ENCODE measurements at regions not wholly inside any gene's neighbourhood (a gene's known extent, or its start where the extent isn't known, plus 50 kb on each side); places are given as distances from the start of the nearest gene placed in this dataset.

GRCh38 chr5:38720554-38721361 is 125.1 kb upstream of the OSMR start:
- Histone ChIP-seq H3K4me1 (ENCODE audit: insufficient read depth, low read length) (peaks cover 15% of the 10 kb centered on the region), H3K27ac (ENCODE audit: low read depth, low read length) (no peak overlapping the region), H3K36me3 (ENCODE audit: insufficient read depth, low read length) (no peaks in the 10 kb centered on the region), H3K4me3 (ENCODE audit: low read length) (no peak overlapping the region), H3K9ac (ENCODE audit: low read depth, low read length) (no peak overlapping the region), H3K27me3 (ENCODE audit: insufficient read depth, low read length) (no peaks in the 10 kb centered on the region), H3K9me3 (ENCODE audit: insufficient read depth, low read depth, low read length) (no peaks in the 10 kb centered on the region)
- 97% methylated on average over 6 of the region's 6 CpGs for WGBS

GRCh38 chr5:38722918-38723317 is 122.9 kb upstream of the OSMR start:
- Histone ChIP-seq H3K36me3 (ENCODE audit: insufficient read depth, low read length) (no peaks in the 10 kb centered on the region), H3K4me3 (ENCODE audit: low read length) (no peak overlapping the region), H3K9ac (ENCODE audit: low read depth, low read length) (no peak overlapping the region), H3K27me3 (ENCODE audit: insufficient read depth, low read length) (no peaks in the 10 kb centered on the region), H3K4me1 (ENCODE audit: insufficient read depth, low read length) (peaks cover 20% of the 10 kb centered on the region), H3K9me3 (ENCODE audit: insufficient read depth, low read depth, low read length) (no peaks in the 10 kb centered on the region), H3K27ac (ENCODE audit: low read depth, low read length) (no peak overlapping the region)
- 87% methylated on average over 5 of the region's 5 CpGs for WGBS

- no peaks in the 10 kb centered on the region for H3K9me3 ChIP-seq (ENCODE audit: insufficient read depth, low read depth, low read length)
- H3K27ac ChIP-seq (ENCODE audit: low read depth, low read length): no peak overlapping the region
- 98% methylated on average over 3 of the region's 4 CpGs for WGBS
- peaks cover 20% of the 10 kb centered on the region for H3K4me1 ChIP-seq (ENCODE audit: insufficient read depth, low read length)
- no peak overlapping the region for H3K4me3 ChIP-seq (ENCODE audit: low read length)
- no peak overlapping the region for H3K9ac ChIP-seq (ENCODE audit: low read depth, low read length)
- H3K36me3 ChIP-seq (ENCODE audit: insufficient read depth, low read length): no peaks in the 10 kb centered on the region
- no peaks in the 10 kb centered on the region for H3K27me3 ChIP-seq (ENCODE audit: insufficient read depth, low read length)
Observed at GRCh38 chr5:38723426-38723825, 122.4 kb upstream of the OSMR start.

- 94% methylated on average over 2 of the region's 2 CpGs for WGBS
- H3K4me1 ChIP-seq (ENCODE audit: insufficient read depth, low read length): peaks cover 20% of the 10 kb centered on the region
Observed at GRCh38 chr5:38724301-38725030, 121.3 kb upstream of the OSMR start.

GRCh38 chr5:38725371-38725865 is 120.4 kb upstream of the OSMR start:
- WGBS: 68% methylated on average over 10 of the region's 10 CpGs
- peaks cover 20% of the 10 kb centered on the region for H3K4me1 ChIP-seq (ENCODE audit: insufficient read depth, low read length)
- no peaks in the 10 kb centered on the region for H3K9me3 ChIP-seq (ENCODE audit: insufficient read depth, low read depth, low read length)
- no peak overlapping the region for H3K9ac ChIP-seq (ENCODE audit: low read depth, low read length)
- H3K4me3 ChIP-seq (ENCODE audit: low read length): no peak overlapping the region
- H3K27ac ChIP-seq (ENCODE audit: low read depth, low read length): peak overlapping the region; percentile 46; the same call in 1 of the 2 replicates
- H3K27me3 ChIP-seq (ENCODE audit: insufficient read depth, low read length): no peaks in the 10 kb centered on the region
- H3K36me3 ChIP-seq (ENCODE audit: insufficient read depth, low read length): no peaks in the 10 kb centered on the region

More at GRCh38 chr5:38724301-38725030, 121.3 kb upstream of the OSMR start:
- Histone ChIP-seq H3K27ac (ENCODE audit: low read depth, low read length) (peak overlapping the region; percentile 46; the same call in 1 of the 2 replicates), H3K9me3 (ENCODE audit: insufficient read depth, low read depth, low read length) (no peaks in the 10 kb centered on the region), H3K9ac (ENCODE audit: low read depth, low read length) (no peak overlapping the region), H3K36me3 (ENCODE audit: insufficient read depth, low read length) (no peaks in the 10 kb centered on the region), H3K27me3 (ENCODE audit: insufficient read depth, low read length) (no peaks in the 10 kb centered on the region), H3K4me3 (ENCODE audit: low read length) (no peak overlapping the region)

- H3K4me1 ChIP-seq (ENCODE audit: insufficient read depth, low read length): peaks cover 20% of the 10 kb centered on the region
- WGBS: 85% methylated on average over 3 of the region's 3 CpGs
- no peaks in the 10 kb centered on the region for H3K9me3 ChIP-seq (ENCODE audit: insufficient read depth, low read depth, low read length)
Observed at GRCh38 chr5:38726279-38726678, 119.5 kb upstream of the OSMR start.

DNA sequence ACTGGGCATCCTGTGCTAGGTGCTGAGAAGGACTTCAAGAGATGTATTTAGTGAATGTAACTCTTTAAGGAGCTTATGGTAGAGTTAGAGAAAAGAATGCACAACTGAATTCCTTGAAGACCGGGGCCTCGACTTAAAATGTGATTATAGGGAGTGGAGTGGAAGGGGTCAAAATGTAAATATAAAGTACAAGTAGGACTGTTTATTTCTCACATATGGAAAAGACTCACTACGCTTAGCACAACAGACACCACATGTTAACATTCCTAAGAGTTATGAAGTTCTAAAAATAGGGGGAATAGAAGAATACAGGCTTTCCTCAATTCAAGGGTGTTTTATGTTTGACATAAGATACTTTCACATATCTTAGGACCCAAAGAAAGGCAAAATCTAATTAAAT is 117.8 kb upstream of the OSMR start:
- H3K9me3 ChIP-seq (ENCODE audit: insufficient read depth, low read depth, low read length): no peaks in the 10 kb centered on the region
- no peak overlapping the region for H3K9ac ChIP-seq (ENCODE audit: low read depth, low read length)
- no peak overlapping the region for H3K4me3 ChIP-seq (ENCODE audit: low read length)
- WGBS: 93% methylated on average over 2 of the region's 3 CpGs
- H3K27me3 ChIP-seq (ENCODE audit: insufficient read depth, low read length): no peaks in the 10 kb centered on the region
- H3K4me1 ChIP-seq (ENCODE audit: insufficient read depth, low read length): peaks cover 20% of the 10 kb centered on the region
- no peak overlapping the region for H3K27ac ChIP-seq (ENCODE audit: low read depth, low read length)
- H3K36me3 ChIP-seq (ENCODE audit: insufficient read depth, low read length): no peaks in the 10 kb centered on the region

More at GRCh38 chr5:38726279-38726678, 119.5 kb upstream of the OSMR start:
- Histone ChIP-seq H3K4me3 (ENCODE audit: low read length) (no peak overlapping the region), H3K9ac (ENCODE audit: low read depth, low read length) (no peak overlapping the region), H3K27ac (ENCODE audit: low read depth, low read length) (no peak overlapping the region), H3K36me3 (ENCODE audit: insufficient read depth, low read length) (no peaks in the 10 kb centered on the region), H3K27me3 (ENCODE audit: insufficient read depth, low read length) (no peaks in the 10 kb centered on the region)

GRCh38 chr5:38731461-38731860 is 114.4 kb upstream of the OSMR start:
- H3K9me3 ChIP-seq (ENCODE audit: insufficient read depth, low read depth, low read length): no peaks in the 10 kb centered on the region
- H3K27me3 ChIP-seq (ENCODE audit: insufficient read depth, low read length): no peaks in the 10 kb centered on the region
- H3K4me1 ChIP-seq (ENCODE audit: insufficient read depth, low read length): 0 out of 2 replicates have a peak, but pooled peaks cover 3% of the 10 kb centered on the region
- no peak overlapping the region for H3K9ac ChIP-seq (ENCODE audit: low read depth, low read length)
- no peak overlapping the region for H3K4me3 ChIP-seq (ENCODE audit: low read length)
- WGBS: 85% methylated on average over 4 of the region's 4 CpGs
- no peaks in the 10 kb centered on the region for H3K36me3 ChIP-seq (ENCODE audit: insufficient read depth, low read length)
- H3K27ac ChIP-seq (ENCODE audit: low read depth, low read length): no peak overlapping the region

GRCh38 chr5:38734353-38734752 is 111.5 kb upstream of the OSMR start:
- H3K36me3 ChIP-seq (ENCODE audit: insufficient read depth, low read length): no peaks in the 10 kb centered on the region
- H3K27me3 ChIP-seq (ENCODE audit: insufficient read depth, low read length): no peaks in the 10 kb centered on the region
- H3K27ac ChIP-seq (ENCODE audit: low read depth, low read length): no peak overlapping the region
- H3K9ac ChIP-seq (ENCODE audit: low read depth, low read length): no peak overlapping the region
- H3K4me1 ChIP-seq (ENCODE audit: insufficient read depth, low read length): 0 out of 2 replicates have a peak, but pooled peaks cover 3% of the 10 kb centered on the region
- no peaks in the 10 kb centered on the region for H3K9me3 ChIP-seq (ENCODE audit: insufficient read depth, low read depth, low read length)
- 61% methylated on average over 4 of the region's 4 CpGs for WGBS
- H3K4me3 ChIP-seq (ENCODE audit: low read length): no peak overlapping the region

- WGBS: 63% methylated on average over 2 of the region's 2 CpGs
- H3K36me3 ChIP-seq (ENCODE audit: insufficient read depth, low read length): no peaks in the 10 kb centered on the region
- H3K9me3 ChIP-seq (ENCODE audit: insufficient read depth, low read depth, low read length): no peaks in the 10 kb centered on the region
- no peak overlapping the region for H3K4me3 ChIP-seq (ENCODE audit: low read length)
- no peak overlapping the region for H3K27ac ChIP-seq (ENCODE audit: low read depth, low read length)
- H3K4me1 ChIP-seq (ENCODE audit: insufficient read depth, low read length): 0 out of 2 replicates have a peak, but pooled peaks cover 3% of the 10 kb centered on the region
- no peaks in the 10 kb centered on the region for H3K27me3 ChIP-seq (ENCODE audit: insufficient read depth, low read length)
- H3K9ac ChIP-seq (ENCODE audit: low read depth, low read length): no peak overlapping the region
Observed at GRCh38 chr5:38736089-38736488, 109.7 kb upstream of the OSMR start.

GRCh38 chr5:38737976-38738375 is 107.8 kb upstream of the OSMR start:
- WGBS: 96% methylated on average over 6 of the region's 6 CpGs
- Histone ChIP-seq H3K4me3 (ENCODE audit: low read length) (no peak overlapping the region), H3K36me3 (ENCODE audit: insufficient read depth, low read length) (no peaks in the 10 kb centered on the region), H3K27me3 (ENCODE audit: insufficient read depth, low read length) (no peaks in the 10 kb centered on the region), H3K27ac (ENCODE audit: low read depth, low read length) (no peak overlapping the region), H3K9ac (ENCODE audit: low read depth, low read length) (no peak overlapping the region), H3K9me3 (ENCODE audit: insufficient read depth, low read depth, low read length) (peaks cover 4% of the 10 kb centered on the region), H3K4me1 (ENCODE audit: insufficient read depth, low read length) (0 out of 2 replicates have a peak, but pooled peaks cover 3% of the 10 kb centered on the region)
